ENCODE measurements at regions not wholly inside any gene's neighbourhood (a gene's known extent, or its start where the extent isn't known, plus 50 kb on each side); places are given as distances from the start of the nearest gene placed in this dataset.

- no peak for FAIRE-seq
- Histone ChIP-seq H3K27me3 (ENCODE audit: control insufficient read depth in 3 of 3, insufficient read depth in 3 of 3, low read length in 3 of 3) (peaks cover 0 to 2% (median 0%) of the 10 kb centered on the region in 3 donors), H3K9me3 (ENCODE audit: control insufficient read depth in 2 of 2, insufficient read depth in 1 of 2, low read depth in 1 of 2, low read length in 1 of 2) (peaks cover 0 to 2% of the 10 kb centered on the region in 2 donors), H3K4me1 (ENCODE audit: control insufficient read depth in 3 of 3, insufficient read depth in 2 of 3, low read depth in 1 of 3, low read length in 2 of 3) (no peaks in the 10 kb centered on the region), H3K27ac (ENCODE audit: low read depth in 1 of 3, low read length in 2 of 3) (no peak overlapping the region), H3K36me3 (ENCODE audit: control insufficient read depth in 3 of 3, insufficient read depth in 2 of 3, low read depth in 1 of 3, low read length in 3 of 3) (no peaks in the 10 kb centered on the region), H3K4me3 (ENCODE audit: low read depth in 1 of 3, low read length in 3 of 3) (no peak overlapping the region)
- WGBS, 3 donors = 86 to 93% (median 90%) methylated on average over 21 of the region's 21 CpGs
- no peak for DNase-seq
These were observed 190.4 kb upstream of the HDAC4 start for GRCh38 chr2:239590995-239591915.

GRCh38 chr2:239590276-239590675 lies 189.5 kb upstream of the HDAC4 start:
- no peak overlapping the region for H3K4me3 ChIP-seq (ENCODE audit: low read depth in 1 of 3, low read length in 3 of 3)
- no peak for DNase-seq
- peaks cover 0 to 2% (median 0%) of the 10 kb centered on the region in 3 donors for H3K27me3 ChIP-seq (ENCODE audit: control insufficient read depth in 3 of 3, insufficient read depth in 3 of 3, low read length in 3 of 3)
- H3K4me1 ChIP-seq (ENCODE audit: control insufficient read depth in 3 of 3, insufficient read depth in 2 of 3, low read depth in 1 of 3, low read length in 2 of 3) = no peaks in the 10 kb centered on the region
- H3K36me3 ChIP-seq (ENCODE audit: control insufficient read depth in 3 of 3, insufficient read depth in 2 of 3, low read depth in 1 of 3, low read length in 3 of 3) = no peaks in the 10 kb centered on the region
- H3K9me3 ChIP-seq (ENCODE audit: control insufficient read depth in 2 of 2, insufficient read depth in 1 of 2, low read depth in 1 of 2, low read length in 1 of 2) = peaks cover 0 to 2% of the 10 kb centered on the region in 2 donors
- no peak overlapping the region for H3K27ac ChIP-seq (ENCODE audit: low read depth in 1 of 3, low read length in 2 of 3)
- 75 to 90% (median 85%) methylated on average over 5 of the region's 5 CpGs for WGBS, 3 donors
- FAIRE-seq = no peak

GRCh38 chr2:239589833-239590232 lies 189.0 kb upstream of the HDAC4 start:
- FAIRE-seq = no peak
- 81 to 86% (median 82%) methylated on average over 10 of the region's 10 CpGs for WGBS, 3 donors
- Histone ChIP-seq H3K4me3 (ENCODE audit: low read depth in 1 of 3, low read length in 3 of 3) (no peak overlapping the region), H3K27me3 (ENCODE audit: control insufficient read depth in 3 of 3, insufficient read depth in 3 of 3, low read length in 3 of 3) (peaks cover 0 to 2% (median 0%) of the 10 kb centered on the region in 3 donors), H3K9me3 (ENCODE audit: control insufficient read depth in 2 of 2, insufficient read depth in 1 of 2, low read depth in 1 of 2, low read length in 1 of 2) (peaks cover 0 to 2% of the 10 kb centered on the region in 2 donors), H3K27ac (ENCODE audit: low read depth in 1 of 3, low read length in 2 of 3) (no peak overlapping the region), H3K36me3 (ENCODE audit: control insufficient read depth in 3 of 3, insufficient read depth in 2 of 3, low read depth in 1 of 3, low read length in 3 of 3) (no peaks in the 10 kb centered on the region), H3K4me1 (ENCODE audit: control insufficient read depth in 3 of 3, insufficient read depth in 2 of 3, low read depth in 1 of 3, low read length in 2 of 3) (no peaks in the 10 kb centered on the region)
- no peak for DNase-seq

- Histone ChIP-seq H3K27ac (ENCODE audit: low read depth in 1 of 3, low read length in 2 of 3) (no peak overlapping the region), H3K36me3 (ENCODE audit: control insufficient read depth in 3 of 3, insufficient read depth in 2 of 3, low read depth in 1 of 3, low read length in 3 of 3) (no peaks in the 10 kb centered on the region), H3K4me1 (ENCODE audit: control insufficient read depth in 3 of 3, insufficient read depth in 2 of 3, low read depth in 1 of 3, low read length in 2 of 3) (no peaks in the 10 kb centered on the region), H3K4me3 (ENCODE audit: low read depth in 1 of 3, low read length in 3 of 3) (no peak overlapping the region), H3K27me3 (ENCODE audit: control insufficient read depth in 3 of 3, insufficient read depth in 3 of 3, low read length in 3 of 3) (peaks cover 0 to 2% (median 0%) of the 10 kb centered on the region in 3 donors), H3K9me3 (ENCODE audit: control insufficient read depth in 2 of 2, insufficient read depth in 1 of 2, low read depth in 1 of 2, low read length in 1 of 2) (peaks cover 0 to 2% of the 10 kb centered on the region in 2 donors)
- 63 to 74% (median 69%) methylated on average over 7 of the region's 7 CpGs for WGBS, 3 donors
- FAIRE-seq = no peak
- DNase-seq = no peak
These were observed 188.5 kb upstream of the HDAC4 start for GRCh38 chr2:239589270-239589825.

- DNase-seq (no peak), FAIRE-seq (no peak)
- Histone ChIP-seq H3K4me1 (ENCODE audit: control insufficient read depth in 3 of 3, insufficient read depth in 2 of 3, low read depth in 1 of 3, low read length in 2 of 3) (no peaks in the 10 kb centered on the region), H3K9me3 (ENCODE audit: control insufficient read depth in 2 of 2, insufficient read depth in 1 of 2, low read depth in 1 of 2, low read length in 1 of 2) (peaks cover 0 to 2% of the 10 kb centered on the region in 2 donors), H3K36me3 (ENCODE audit: control insufficient read depth in 3 of 3, insufficient read depth in 2 of 3, low read depth in 1 of 3, low read length in 3 of 3) (no peaks in the 10 kb centered on the region), H3K27ac (ENCODE audit: low read depth in 1 of 3, low read length in 2 of 3) (no peak overlapping the region), H3K27me3 (ENCODE audit: control insufficient read depth in 3 of 3, insufficient read depth in 3 of 3, low read length in 3 of 3) (peaks cover 0 to 2% (median 0%) of the 10 kb centered on the region in 3 donors), H3K4me3 (ENCODE audit: low read depth in 1 of 3, low read length in 3 of 3) (no peak overlapping the region)
- WGBS, 3 donors = 85 to 90% (median 85%) methylated on average over 13 of the region's 13 CpGs
These were observed 187.8 kb upstream of the HDAC4 start for GRCh38 chr2:239588451-239589269.

- H3K4me3 ChIP-seq (ENCODE audit: low read depth in 1 of 3, low read length in 3 of 3) = no peak overlapping the region
- DNase-seq = no peak
- H3K4me1 ChIP-seq (ENCODE audit: control insufficient read depth in 3 of 3, insufficient read depth in 2 of 3, low read depth in 1 of 3, low read length in 2 of 3) = no peaks in the 10 kb centered on the region
- no peaks in the 10 kb centered on the region for H3K36me3 ChIP-seq (ENCODE audit: control insufficient read depth in 3 of 3, insufficient read depth in 2 of 3, low read depth in 1 of 3, low read length in 3 of 3)
- WGBS, 3 donors = 59 to 70% (median 61%) methylated on average over 13 to 14 of the region's 14 CpGs
- H3K9me3 ChIP-seq (ENCODE audit: control insufficient read depth in 2 of 2, insufficient read depth in 1 of 2, low read depth in 1 of 2, low read length in 1 of 2) = no peaks in the 10 kb centered on the region
- H3K27me3 ChIP-seq (ENCODE audit: control insufficient read depth in 3 of 3, insufficient read depth in 3 of 3, low read length in 3 of 3) = peaks cover 0 to 2% (median 0%) of the 10 kb centered on the region in 3 donors
- no peak overlapping the region for H3K27ac ChIP-seq (ENCODE audit: low read depth in 1 of 3, low read length in 2 of 3)
- FAIRE-seq = no peak
These were observed 187.0 kb upstream of the HDAC4 start for GRCh38 chr2:239587841-239588240.

- Histone ChIP-seq H3K4me3 (ENCODE audit: low read depth in 1 of 3, low read length in 3 of 3) (no peak overlapping the region), H3K27me3 (ENCODE audit: control insufficient read depth in 3 of 3, insufficient read depth in 3 of 3, low read length in 3 of 3) (peaks cover 0 to 2% (median 0%) of the 10 kb centered on the region in 3 donors), H3K36me3 (ENCODE audit: control insufficient read depth in 3 of 3, insufficient read depth in 2 of 3, low read depth in 1 of 3, low read length in 3 of 3) (no peaks in the 10 kb centered on the region), H3K27ac (ENCODE audit: low read depth in 1 of 3, low read length in 2 of 3) (no peak overlapping the region), H3K9me3 (ENCODE audit: control insufficient read depth in 2 of 2, insufficient read depth in 1 of 2, low read depth in 1 of 2, low read length in 1 of 2) (no peaks in the 10 kb centered on the region), H3K4me1 (ENCODE audit: control insufficient read depth in 3 of 3, insufficient read depth in 2 of 3, low read depth in 1 of 3, low read length in 2 of 3) (no peaks in the 10 kb centered on the region)
- FAIRE-seq (no peak), DNase-seq (no peak)
- 74 to 80% (median 78%) methylated on average over 16 of the region's 16 CpGs for WGBS, 3 donors
These were observed 186.5 kb upstream of the HDAC4 start for GRCh38 chr2:239587311-239587731.

GRCh38 chr2:239586651-239587310 lies 186.0 kb upstream of the HDAC4 start:
- DNase-seq (no peak), FAIRE-seq (no peak)
- no peak overlapping the region for H3K27ac ChIP-seq (ENCODE audit: low read depth in 1 of 3, low read length in 2 of 3)
- no peak overlapping the region for H3K4me3 ChIP-seq (ENCODE audit: low read depth in 1 of 3, low read length in 3 of 3)
- H3K36me3 ChIP-seq (ENCODE audit: control insufficient read depth in 3 of 3, insufficient read depth in 2 of 3, low read depth in 1 of 3, low read length in 3 of 3) = no peaks in the 10 kb centered on the region
- H3K27me3 ChIP-seq (ENCODE audit: control insufficient read depth in 3 of 3, insufficient read depth in 3 of 3, low read length in 3 of 3) = peaks cover 0 to 2% (median 0%) of the 10 kb centered on the region in 3 donors
- H3K4me1 ChIP-seq (ENCODE audit: control insufficient read depth in 3 of 3, insufficient read depth in 2 of 3, low read depth in 1 of 3, low read length in 2 of 3) = no peaks in the 10 kb centered on the region
- no peaks in the 10 kb centered on the region for H3K9me3 ChIP-seq (ENCODE audit: control insufficient read depth in 2 of 2, insufficient read depth in 1 of 2, low read depth in 1 of 2, low read length in 1 of 2)
- 66 to 77% (median 68%) methylated on average over 22 of the region's 22 CpGs for WGBS, 3 donors

Measured in small intestine (tissue), 7 donors.